ENCODE measurements at regions not wholly inside any gene's neighbourhood (a gene's known extent, or its start where the extent isn't known, plus 50 kb on each side); places are given as distances from the start of the nearest gene placed in this dataset.

DNA sequence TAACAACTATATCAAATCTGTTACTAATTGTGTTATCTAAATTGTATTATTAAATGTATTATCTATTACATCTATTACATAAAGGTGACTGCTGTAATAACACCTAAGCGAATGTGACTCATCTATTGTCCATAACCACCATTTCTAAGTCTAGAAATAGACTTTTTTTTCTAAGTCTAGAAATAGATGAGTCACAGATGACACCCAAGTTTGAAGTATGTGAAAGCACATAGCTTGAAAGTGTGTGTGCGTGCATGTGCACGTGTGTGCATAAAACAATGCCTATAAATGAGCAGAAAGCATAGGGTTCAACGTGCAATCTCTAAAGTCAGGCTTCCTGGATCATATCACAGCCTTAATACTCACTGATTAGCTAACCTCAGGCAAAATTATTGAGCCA is 451.3 kb upstream of the USP15 start:
- DNase-seq (ENCODE audit: low spot score) = no peak
- ATAC-seq = no peak

DNA sequence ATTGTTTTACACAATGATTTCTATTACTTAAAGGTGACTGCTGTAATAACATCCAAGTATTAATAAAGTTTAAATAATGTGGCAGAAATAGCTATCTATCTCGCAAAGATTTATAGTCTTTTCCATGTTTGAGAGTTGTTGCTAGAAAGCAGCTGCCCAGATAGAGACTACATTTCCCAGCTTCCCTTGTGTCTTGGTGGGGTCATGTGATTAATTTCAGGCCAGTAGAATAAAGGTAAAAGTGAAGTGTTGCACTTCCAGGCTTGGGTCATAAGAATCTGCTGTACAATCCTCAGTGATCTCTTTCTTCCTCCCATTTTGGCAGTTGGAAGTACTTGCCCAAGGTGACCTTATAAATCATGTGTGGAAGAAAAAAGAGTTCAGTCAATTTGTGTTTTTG is 449.7 kb upstream of the USP15 start:
- ATAC-seq (no peak), DNase-seq (ENCODE audit: low spot score) (no peak)

DNA sequence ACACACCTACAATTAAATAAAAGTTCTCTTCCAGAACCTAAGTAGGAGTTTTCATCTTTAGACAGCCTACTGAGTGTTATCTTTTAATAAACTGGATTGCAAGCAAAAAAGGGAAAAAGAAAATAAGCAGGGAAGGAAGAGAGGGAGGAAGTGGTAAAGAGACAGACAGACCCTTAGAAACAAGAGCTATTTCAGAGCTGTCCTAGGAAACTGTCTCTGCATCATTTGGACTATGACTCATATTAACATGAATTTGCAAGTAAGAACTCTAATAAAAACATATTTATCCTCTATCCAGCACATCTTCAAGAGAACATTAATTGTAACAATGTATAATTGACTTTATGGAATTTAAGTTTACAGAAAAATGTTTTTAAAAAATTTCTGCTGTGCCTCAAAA is 438.8 kb upstream of the USP15 start:
- ATAC-seq (no peak), DNase-seq (ENCODE audit: low spot score) (no peak)

DNA sequence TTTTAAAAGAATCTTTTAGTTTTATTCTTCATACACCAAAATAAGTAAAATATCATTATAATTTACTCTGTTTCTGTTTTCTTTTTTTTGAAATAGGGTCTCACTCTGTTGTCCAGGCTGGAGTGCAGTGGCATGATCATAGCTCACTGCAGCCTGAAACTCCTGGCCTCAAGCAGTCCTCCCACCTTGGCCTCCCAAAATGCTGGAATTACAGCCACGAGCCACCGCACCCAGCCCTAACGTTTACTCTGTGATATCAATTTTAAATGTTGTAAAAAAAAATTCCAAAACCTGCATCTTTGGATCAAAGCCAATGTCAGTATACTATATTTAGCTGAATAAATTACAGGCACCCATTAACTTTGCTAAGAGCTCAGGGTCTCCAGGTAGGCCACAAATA is 437.1 kb upstream of the USP15 start:
- no peak for ATAC-seq
- no peak for DNase-seq (ENCODE audit: low spot score)

DNA sequence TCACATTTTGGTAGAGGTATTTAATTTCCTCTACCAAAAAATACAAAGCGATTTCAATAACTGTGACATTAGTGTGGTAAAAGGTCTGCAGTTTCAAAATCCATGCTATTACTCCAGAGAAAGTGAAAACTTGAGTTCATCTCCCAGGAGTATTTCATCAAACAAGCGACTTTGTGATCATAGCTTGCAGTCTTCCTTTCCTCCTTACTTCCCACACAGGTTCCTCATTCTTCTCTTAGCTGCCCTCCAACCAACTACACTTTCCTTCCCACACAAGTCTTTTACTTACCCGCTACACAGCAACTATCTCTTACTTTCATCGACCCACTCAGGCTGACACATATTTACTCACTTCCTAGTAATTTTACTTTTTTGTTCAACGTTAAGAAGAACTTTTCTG is 413.4 kb upstream of the USP15 start:
- DNase-seq (ENCODE audit: low spot score) (no peak), ATAC-seq (no peak)

DNA sequence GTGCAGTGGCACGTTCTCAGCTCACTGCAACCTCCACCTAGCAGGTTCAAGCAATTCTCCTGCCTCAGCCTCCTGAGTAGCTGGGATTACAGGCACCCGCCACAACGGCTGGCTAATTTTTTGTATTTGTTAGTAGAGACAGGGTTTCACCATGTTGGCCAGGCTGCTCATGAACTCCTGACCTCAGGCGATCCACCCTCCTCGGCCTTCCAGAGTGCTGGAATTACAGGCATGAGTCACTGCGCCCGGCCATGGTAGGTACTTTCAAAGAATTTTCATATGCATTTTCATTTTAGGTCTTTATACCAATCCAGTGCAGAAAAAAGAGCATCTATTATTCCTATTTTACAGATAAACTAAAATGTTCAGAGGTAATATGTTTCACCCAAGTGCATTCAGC is 411.3 kb upstream of the USP15 start:
- no peak for ATAC-seq
- DNase-seq (ENCODE audit: low spot score) = no peak

DNA sequence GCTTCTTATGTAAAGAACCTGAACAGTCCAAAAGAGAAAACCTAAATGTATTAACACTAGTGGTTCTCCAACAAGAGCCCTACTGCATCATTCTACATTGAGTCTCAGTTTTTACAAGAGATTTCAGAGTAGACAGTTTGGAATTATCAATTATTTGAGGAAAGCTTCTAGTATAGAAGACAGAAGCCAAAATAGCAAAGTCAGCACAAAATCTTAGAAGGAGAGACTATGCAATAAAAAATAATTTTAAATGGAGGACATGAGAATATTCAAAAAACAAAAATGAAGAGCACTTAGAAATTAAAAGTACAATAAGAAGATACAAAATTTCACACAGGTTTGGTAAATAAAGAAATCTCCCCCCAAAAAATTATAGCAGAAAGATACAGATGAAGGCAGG is 406.3 kb upstream of the USP15 start:
- ATAC-seq = no peak
- DNase-seq (ENCODE audit: low spot score) = no peak

DNA sequence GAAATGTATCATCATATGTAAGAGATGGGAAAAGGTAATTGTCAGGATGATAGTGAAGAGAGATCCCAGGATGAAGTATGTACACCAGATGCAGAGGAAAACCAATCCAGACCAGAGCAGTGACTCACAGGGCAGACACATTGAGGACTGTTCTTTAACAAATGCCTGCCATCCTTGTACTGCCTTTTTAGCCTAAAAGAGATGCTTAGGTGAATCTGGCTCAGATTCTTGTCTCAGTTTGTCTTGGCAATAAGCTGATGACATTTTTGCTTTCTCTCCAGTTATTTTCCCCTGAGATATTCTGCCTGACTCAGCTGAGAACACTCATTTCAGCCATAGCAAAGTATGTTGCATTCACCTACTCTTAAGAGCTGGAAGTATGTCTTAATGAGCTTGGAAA is 405.3 kb upstream of the USP15 start:
- DNase-seq (ENCODE audit: low spot score) (no peak), ATAC-seq (no peak)

DNA sequence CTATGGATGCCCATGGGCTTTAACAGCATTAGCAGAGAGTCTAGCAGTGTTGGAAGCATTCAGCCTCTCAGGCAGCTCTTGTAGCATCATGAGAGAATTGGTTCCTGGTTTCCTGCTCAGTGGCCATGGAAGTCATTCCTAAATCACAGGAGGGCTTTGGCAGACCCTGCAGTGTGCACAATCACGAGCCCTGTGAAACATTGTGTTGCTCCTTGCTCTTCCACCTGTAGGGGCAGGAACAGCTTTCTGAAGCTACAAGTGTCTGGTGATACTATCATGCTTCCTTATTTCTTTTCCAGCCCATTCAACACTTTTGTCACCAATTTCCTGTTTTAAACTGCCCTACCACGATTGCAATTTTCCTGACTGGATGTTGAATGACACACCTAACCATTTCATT is 402.2 kb upstream of the USP15 start:
- ATAC-seq (no peak), DNase-seq (ENCODE audit: low spot score) (no peak)

DNA sequence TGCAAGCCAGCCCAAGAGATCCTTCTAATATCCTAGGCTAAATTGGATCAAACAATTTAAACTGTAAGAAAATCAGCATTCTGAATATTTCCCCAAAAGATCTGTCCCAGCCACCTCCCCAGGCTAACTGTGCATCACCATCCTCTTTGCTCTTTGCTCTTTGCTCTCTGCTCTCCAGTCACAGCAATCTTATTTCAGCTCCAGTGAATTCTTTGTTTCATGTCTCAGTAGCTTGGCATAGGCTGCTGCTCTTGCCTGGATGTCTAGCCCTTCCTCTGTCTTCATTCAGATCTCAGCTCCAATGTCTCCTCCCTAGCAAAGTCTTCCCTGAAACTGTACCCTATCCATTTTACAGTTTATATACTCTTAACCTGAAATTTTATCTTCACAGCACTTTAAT is 399.8 kb upstream of the USP15 start:
- DNase-seq (ENCODE audit: low spot score) (no peak), ATAC-seq (peak; percentile 54)

DNA sequence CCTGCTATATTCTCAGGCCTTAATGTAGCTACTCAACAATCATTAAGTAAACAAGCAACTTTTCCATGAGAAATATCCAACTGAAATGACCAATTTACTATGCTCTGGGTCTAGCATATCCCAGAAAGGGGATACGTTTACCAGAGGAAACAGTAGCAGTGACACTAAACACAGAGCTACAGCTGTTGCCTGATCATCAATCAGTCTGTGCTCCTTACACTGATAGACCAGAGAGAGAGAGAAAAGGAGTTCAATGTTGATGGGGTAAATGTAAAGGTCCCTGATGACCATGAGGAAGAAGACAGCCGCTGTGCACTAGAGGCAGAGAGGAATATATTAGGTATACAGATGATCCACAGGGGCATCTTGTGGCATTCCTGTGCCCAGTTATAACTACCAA is 397.2 kb upstream of the USP15 start:
- ATAC-seq = no peak
- no peak for DNase-seq (ENCODE audit: low spot score)

DNA sequence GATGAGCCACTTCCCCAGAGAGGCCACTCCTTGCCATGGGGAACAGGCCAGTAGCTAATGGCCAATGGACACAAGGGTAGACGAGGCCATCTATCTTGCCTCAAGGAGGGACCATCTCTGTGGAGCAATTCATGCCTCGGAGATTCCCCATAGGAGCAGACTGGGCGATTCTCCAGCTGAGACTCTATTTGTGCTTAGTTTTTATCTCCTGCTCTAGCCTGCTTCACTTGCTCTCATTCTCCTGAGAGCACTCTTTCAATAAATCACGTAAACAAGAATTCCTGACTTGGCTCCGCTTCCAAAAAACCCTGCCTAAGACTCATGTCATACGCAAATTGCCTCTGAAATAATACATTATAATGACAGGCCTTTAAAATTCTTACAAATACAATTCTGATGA is 396.4 kb upstream of the USP15 start:
- DNase-seq (ENCODE audit: low spot score) (no peak), ATAC-seq (no peak)

DNA sequence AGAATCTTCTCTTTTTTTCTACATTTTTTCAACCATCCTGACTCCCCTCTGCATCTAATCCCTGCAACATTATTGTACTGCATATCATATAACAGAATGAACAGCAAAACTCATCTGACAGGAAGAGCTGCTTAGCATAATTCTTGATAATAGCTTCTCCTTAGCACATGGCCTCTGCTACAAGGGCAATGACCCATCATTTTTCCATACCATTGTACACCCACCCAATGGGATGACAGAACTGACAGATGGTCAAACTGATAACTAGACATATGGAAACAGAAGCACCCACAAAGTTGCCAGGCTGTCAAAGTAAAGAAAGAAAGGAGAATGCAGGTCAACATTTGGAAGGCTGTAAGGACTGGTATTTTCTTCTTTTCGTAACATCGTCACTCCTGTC is 390.4 kb upstream of the USP15 start:
- ATAC-seq = no peak
- no peak for DNase-seq (ENCODE audit: low spot score)

DNA sequence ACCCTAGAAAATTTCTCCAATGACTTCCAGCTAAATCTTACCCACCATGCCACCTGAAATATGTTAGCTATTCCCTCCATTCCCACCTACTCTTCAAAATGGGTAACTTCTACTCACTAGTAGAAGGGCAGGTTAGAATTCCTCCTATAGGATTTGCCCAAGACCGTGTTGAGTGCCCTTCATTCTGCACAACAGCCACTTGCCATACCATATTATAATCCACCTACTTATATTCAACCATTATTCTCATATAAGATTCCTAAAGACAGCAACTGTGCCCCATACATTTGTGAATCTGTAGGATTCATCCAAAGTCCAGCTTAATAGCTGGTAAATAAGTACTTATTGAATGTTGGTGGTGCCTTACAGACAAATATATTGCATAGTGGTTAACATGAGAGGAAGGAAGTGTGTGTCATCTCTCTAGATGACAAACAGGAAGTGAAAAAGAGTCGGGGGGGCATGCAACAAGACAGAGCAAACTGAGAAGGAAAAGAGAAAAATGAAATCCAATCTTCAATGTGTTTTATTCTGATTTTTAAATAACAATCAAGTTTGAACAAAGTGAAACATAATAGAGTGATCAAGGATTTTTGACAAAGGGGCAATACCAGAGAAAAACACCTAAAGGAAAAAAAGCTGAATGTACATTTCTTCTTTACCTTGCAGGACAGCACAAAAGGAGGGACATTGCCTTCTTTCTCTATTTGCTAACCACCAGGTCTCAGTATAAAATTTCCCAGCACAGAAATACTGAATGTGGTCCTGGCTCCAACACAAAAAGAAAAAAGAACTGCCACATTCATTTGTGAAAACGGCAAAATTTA is 389.3 kb upstream of the USP15 start:
- no peak for ATAC-seq
- no peak for DNase-seq (ENCODE audit: low spot score)

DNA sequence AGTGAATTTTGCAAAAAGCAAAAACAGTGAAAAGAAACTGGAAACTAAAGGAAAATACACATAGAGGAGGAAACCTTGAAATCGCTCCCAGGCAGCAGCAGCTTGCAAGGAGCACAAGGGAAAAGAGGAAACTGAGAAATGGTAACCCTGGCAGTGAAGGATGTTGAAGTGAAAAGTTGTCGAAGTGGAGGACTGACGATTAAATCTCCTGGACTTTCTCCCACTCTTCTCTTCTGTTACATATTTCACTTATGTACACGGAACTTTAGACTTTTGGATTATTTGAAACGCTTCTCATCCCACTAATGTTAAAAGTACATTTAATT is 388.8 kb upstream of the USP15 start:
- no peak for ATAC-seq
- DNase-seq (ENCODE audit: low spot score) = no peak

DNA sequence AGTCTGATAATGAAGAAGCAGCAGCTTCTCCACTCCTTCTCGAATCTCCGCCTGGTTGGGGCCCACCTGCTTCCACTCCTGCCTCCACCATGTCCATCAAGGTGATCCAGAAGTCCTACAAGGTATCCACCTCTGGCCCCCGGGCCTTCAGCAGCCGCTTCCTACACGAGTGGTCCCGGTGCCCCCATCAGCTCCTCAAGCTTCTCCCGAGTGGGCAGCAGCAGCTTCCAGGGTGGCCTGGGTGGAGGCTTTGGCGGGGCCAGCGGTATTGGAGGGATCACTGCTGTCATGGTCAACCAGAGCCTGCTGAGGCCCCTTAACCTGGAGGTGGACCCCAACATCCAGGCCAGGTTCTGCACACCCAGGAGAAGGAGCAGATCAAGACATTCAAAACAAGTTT is 381.0 kb upstream of the USP15 start:
- ATAC-seq (no peak), DNase-seq (ENCODE audit: low spot score) (no peak)

DNA sequence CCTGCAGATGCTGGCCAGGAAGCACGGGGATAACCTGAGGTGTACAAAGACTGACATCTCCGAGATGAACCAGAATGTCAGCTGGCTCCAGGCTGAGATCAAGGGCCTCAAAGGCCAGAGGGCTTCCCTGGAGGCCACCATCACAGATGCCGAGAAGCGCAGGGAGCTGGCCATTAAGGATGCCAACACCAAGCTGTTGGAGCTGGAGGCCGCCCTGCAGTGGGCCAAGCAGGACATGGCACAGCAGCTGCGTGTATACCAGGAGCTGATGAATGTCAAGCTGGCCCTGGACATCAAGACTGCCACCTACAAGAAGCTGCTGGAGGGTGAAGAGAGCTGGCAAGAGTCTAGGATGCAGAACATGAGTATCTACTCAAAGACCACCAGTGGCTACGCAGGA is 380.0 kb upstream of the USP15 start:
- DNase-seq (ENCODE audit: low spot score) = no peak
- ATAC-seq = no peak

DNA sequence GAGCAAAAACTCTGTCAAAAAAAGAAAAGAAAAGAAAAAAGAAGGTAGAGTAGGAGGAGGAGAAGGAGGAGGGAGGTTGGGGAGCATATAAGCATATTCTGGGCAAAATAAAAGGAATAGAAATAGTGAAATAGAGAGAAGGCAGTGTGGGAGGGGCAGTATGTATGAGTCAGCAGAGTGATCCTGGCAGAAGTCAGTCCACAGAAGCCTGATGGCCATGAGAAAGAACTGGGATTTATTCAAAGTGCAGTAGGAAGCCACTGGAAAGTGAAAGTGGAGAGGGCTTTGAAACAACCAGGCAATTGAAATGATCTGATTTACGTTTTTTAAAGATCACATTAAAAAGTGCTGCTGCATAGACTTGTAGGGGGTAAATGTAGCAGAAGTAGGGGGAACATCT is 368.6 kb upstream of the USP15 start:
- peak; percentile 87 for ATAC-seq

DNA sequence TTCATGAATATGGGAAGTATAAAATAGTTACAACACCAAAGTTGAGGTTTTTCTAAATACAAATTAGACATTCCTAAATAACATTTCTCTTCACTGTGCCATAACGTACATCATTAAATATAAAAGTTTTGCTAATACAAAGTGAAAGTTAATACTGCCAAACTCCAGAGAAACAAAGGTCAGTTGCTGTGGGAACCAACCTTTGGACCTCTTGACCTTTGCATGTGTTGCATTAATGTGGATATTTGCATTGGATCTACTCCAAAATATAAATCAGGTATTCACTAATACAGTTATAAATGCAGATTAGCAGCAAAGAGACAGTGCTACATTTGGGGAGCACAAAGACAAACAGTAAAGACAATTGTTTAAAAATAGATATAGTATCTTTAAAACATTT is 366.0 kb upstream of the USP15 start:
- DNase-seq (ENCODE audit: low spot score) (peak; percentile 61), ATAC-seq (peak; percentile 68)

More for the DNA sequence above, 368.6 kb upstream of the USP15 start:
- no peak for DNase-seq (ENCODE audit: low spot score)

DNA sequence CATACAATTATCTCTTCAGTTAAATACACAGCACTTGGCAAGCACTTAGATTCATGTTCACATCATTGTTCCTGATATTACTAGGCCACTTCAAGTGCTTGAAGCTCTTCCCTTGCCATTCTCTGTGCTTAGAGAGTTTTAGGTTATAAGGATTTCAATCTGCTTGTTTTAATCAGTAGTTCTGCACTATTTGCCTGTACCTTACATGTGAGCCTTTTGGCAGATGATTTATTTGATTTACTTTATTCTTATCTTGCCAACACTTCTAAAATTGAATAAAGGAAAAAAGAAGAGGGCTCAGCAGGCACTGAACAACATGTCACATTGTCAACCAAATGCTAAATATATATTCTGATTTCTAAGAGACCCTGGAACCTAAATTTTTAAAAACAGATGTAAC is 363.8 kb upstream of the USP15 start:
- no peak for DNase-seq (ENCODE audit: low spot score)
- ATAC-seq = peak; percentile 66

DNA sequence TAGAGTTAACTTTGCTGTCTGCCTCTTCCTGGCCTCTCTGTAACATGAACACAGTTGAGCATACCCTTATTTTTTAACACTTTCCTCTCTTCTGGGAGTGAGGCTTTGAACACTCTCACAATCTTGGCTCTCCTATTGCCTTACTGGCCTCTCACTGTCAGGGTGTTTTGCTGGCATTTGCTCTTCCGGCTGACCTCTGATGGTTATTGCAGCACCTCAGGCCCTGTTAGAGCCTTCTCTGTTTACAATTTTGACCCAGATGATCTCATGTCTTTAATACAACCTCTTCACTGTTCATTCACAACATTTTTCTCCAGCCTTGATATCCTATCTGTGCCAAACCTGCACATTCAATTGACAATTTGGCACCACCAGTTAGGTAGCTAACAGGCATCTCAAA is 357.8 kb upstream of the USP15 start:
- DNase-seq (ENCODE audit: low spot score) (no peak), ATAC-seq (peak; percentile 56)

DNA sequence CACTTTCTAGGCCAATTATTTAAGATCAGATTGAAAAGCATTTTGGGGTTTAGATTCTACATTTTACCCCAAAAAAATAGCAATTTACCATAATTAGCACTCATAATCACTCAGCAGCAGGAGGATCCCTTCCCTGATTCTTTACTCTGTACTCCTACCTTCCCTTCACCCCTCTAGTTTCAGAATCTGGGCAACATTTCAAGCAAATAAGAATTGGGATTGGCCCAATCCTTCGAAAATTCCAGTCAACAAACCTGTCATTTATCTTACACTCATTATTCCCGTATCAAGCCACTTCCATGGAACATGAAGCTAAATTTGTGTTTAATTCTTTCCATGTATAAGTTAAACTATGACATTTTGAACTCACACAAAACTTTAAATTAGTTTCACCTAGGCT is 349.1 kb upstream of the USP15 start:
- ATAC-seq (peak; percentile 62), DNase-seq (ENCODE audit: low spot score) (no peak)

DNA sequence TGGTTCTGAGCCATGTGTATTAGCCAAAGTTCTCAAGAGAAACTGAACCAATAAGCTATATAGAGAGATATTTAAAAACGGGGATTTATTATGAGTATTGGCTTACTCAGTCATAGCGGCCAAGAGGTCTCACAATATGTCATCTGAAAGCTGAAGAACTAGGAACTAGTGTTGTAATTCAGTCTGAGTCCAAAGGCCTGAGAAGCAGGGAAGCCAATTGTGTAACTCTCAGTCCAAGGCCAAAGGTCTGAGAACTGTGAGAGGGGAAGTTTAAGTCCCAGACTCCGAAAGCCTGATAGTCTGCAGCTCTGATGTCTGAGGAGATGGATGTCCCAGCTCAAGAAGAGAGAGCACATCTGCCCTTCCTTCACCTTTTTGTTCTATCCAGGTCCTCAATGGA is 344.8 kb upstream of the USP15 start:
- ATAC-seq (peak; percentile 90), DNase-seq (ENCODE audit: low spot score) (peak; percentile 79)

DNA sequence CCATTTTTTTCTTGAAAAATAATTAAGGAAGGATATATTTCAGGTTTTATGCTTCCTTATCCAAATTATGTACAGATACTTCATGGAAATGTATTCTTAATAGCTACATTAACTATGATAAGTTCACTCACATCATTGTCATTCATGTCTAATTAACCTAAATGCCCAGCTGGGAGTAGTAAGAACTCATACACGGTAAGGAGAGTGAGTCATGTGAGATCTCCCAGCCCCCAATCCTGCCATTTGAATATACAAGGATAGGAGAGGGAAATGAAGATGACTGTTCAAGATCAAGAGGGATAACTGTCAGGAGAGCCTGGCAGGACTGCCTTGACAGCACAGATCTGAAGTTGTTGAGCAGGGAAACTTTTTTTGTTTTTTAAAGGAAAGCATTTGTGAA is 343.4 kb upstream of the USP15 start:
- DNase-seq (ENCODE audit: low spot score) (no peak), ATAC-seq (no peak)

Data from left lobe of liver (tissue), 2 donors.